Esophagus muscularis mucosa (tissue), 4 donors: ENCODE measurements at regions not wholly inside any gene's neighbourhood (a gene's known extent, or its start where the extent isn't known, plus 50 kb on each side); places are given as distances from the start of the nearest gene placed in this dataset.

Source experiments
- DNase-seq: peaks from one replicate; pipeline ENCODE4 v3.0.0-alpha.2; 2017; ENCODE audit errors: extremely low spot score
- H3K27ac ChIP-seq, 4 donors: fragments of 200-600 bp; sonication (generic); replicated peaks in 1 of 4; 1 replicate in 3 of 4; 2 replicates in 1 of 4; pipeline ENCODE4 v1.5.1; 2016 to 2019; ENCODE audit warnings: mild to moderate bottlenecking in 1 of 4
- H3K27me3 ChIP-seq, 4 donors: fragments of 200-600 bp; sonication (generic); one replicate each; pipeline versions ENCODE4 v1.5.1 to v1.6.0; 2016 to 2019
- H3K36me3 ChIP-seq, 4 donors: fragments of 200-600 bp; sonication (generic); one replicate each; pipeline ENCODE4 v1.5.1; 2016 to 2019
- H3K4me1 ChIP-seq, 4 donors: fragments of 200-600 bp; sonication (generic); one replicate each; pipeline ENCODE4 v1.5.1; 2016 to 2019
- H3K4me3 ChIP-seq, 4 donors: fragments of 200-600 bp; sonication (generic); 1 replicate in 2 of 4; 2 replicates in 2 of 4; pipeline ENCODE4 v1.5.1; 2016 to 2019; ENCODE audit warnings: mild to moderate bottlenecking in 4 of 4, moderate library complexity in 1 of 4
- H3K9me3 ChIP-seq, 4 donors: fragments of 200-600 bp; sonication (generic); 1 replicate in 3 of 4; 2 replicates in 1 of 4; pipeline ENCODE4 v1.5.1; 2016 to 2019
- EP300 ChIP-seq: sonication (generic); formaldehyde crosslinking; IDR thresholded peaks from one replicate; pipeline ENCODE4 v1.6.1; 2017; ENCODE audit warnings: antibody characterized with exemption
- POLR2A ChIP-seq: fragments of 450-650 bp; IDR thresholded peaks from one replicate; pipeline ENCODE4 v1.6.1; 2017; ENCODE audit warnings: antibody characterized with exemption, moderate library complexity, mild to moderate bottlenecking, low read depth
- POLR2AphosphoS5 ChIP-seq, 2 donors: sonication (generic); formaldehyde crosslinking; IDR thresholded peaks; one replicate each; pipeline ENCODE4 v1.6.1; 2017; ENCODE audit warnings: antibody characterized with exemption in 2 of 2
- WGBS: methylation state at CpG from one replicate; pipeline ENCODE4 v1.1.5; 2018; 5-methylcytosine and 5-hydroxymethylcytosine counted together
- intact Hi-C: fragments of 100-400 bp; cut with DNase I; formaldehyde crosslinking; loops from one replicate; pipeline ENCODE4 v1.15.1; 2023
- TF ChIP-seq, protein P1 (sequence below), 3 experiments: fragments of 200-600 bp in 2 of 3; fragments of 450-650 bp in 1 of 3; sonication (generic) in 2 of 3; IDR thresholded peaks; one replicate each; pipeline ENCODE4 v1.5.1; 2017 to 2019; ENCODE audit warnings: antibody characterized with exemption in 3 of 3, mild to moderate bottlenecking in 2 of 3, moderate library complexity in 1 of 3

DNA sequence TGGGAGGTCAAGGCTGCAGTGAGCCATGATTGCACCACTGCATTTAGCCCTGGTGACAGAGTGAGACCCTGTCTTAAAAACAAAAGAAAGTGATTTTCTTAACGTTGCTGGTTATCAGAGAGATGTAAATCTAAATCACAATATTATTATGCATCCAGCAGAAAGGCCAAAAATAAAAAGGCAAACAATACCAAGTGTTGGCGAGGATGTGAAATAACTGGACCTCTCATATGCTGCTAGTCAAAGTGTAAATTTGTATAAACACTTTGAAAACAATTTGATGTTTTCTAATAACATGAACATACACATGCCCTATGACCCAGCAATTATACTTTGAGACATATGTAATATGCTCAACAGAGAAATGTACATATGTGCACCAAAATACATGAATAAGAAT lies 110.7 kb upstream of the CNTLN start:
- TF ChIP-seq POLR2A (no peak), EP300 (no peak), POLR2AphosphoS5 (IDR thresholded peaks at IDR 0.05) (no peak)
- TF ChIP-seq, protein P1, sequence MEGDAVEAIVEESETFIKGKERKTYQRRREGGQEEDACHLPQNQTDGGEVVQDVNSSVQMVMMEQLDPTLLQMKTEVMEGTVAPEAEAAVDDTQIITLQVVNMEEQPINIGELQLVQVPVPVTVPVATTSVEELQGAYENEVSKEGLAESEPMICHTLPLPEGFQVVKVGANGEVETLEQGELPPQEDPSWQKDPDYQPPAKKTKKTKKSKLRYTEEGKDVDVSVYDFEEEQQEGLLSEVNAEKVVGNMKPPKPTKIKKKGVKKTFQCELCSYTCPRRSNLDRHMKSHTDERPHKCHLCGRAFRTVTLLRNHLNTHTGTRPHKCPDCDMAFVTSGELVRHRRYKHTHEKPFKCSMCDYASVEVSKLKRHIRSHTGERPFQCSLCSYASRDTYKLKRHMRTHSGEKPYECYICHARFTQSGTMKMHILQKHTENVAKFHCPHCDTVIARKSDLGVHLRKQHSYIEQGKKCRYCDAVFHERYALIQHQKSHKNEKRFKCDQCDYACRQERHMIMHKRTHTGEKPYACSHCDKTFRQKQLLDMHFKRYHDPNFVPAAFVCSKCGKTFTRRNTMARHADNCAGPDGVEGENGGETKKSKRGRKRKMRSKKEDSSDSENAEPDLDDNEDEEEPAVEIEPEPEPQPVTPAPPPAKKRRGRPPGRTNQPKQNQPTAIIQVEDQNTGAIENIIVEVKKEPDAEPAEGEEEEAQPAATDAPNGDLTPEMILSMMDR (IDR thresholded peaks at IDR 0.05), result no peak
- H3K9me3 ChIP-seq, result peaks cover 0 to 6% (median 0%) of the 10 kb centered on the region in 4 donors
- H3K36me3 ChIP-seq, result no peaks in the 10 kb centered on the region
- DNase-seq, result no peak
- H3K4me3 ChIP-seq, result no peak overlapping the region
- no peak overlapping the region for H3K27ac ChIP-seq
- H3K4me1 ChIP-seq, result peaks cover 0 to 3% (median under 1%) of the 10 kb centered on the region in 4 donors
- WGBS, result 96% methylated on average over 2 of the region's 2 CpGs
- intact Hi-C loops, result loop anchor here (10.0 kb wide), 1 partner anchor 139 kb away; no protein-coding TSS in a partner anchor
- H3K27me3 ChIP-seq, result no peaks in the 10 kb centered on the region

DNA sequence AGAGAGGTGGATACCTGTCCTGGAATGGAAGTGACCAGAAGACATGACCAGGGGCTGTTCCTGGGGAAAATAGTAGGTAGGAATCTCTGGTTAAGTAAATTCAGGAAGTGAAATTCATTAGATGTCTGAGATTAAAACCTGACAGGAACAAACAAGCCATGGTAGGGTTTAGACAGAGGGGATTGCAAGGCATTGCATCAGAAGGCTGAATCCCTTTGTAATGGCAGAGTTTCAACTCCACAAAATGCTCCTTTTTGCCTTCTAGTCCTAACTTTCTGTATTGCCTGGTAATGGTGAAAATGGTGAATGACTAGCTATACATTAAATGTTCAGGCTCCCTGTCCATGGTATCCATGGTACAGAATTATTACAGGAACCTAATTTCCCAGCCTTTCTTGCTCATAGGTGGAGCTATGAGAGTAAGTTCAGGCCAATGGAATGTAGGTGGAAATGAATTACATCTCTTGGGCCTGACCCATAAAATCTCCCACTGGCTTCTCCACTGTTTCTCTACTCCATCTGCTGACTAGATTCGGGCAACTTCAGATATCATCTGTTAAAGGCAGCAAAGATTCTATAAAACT lies 113.4 kb upstream of the CNTLN start:
- Histone ChIP-seq H3K27me3 (no peaks in the 10 kb centered on the region), H3K4me3 (no peak overlapping the region), H3K36me3 (no peaks in the 10 kb centered on the region), H3K9me3 (peaks cover 0 to 6% (median 0%) of the 10 kb centered on the region in 4 donors), H3K27ac (no peak overlapping the region), H3K4me1 (peaks cover 0 to 23% (median 12%) of the 10 kb centered on the region in 4 donors)
- TF ChIP-seq EP300 (no peak), POLR2A (no peak), POLR2AphosphoS5 (IDR thresholded peaks at IDR 0.05) (no peak)
- TF ChIP-seq, protein P1 (IDR thresholded peaks at IDR 0.05), result no peak
- 93% methylated on average over 1 of the region's 1 CpG for WGBS
- intact Hi-C loops, result loop anchor here (10.0 kb wide), 1 partner anchor 137 kb away; no protein-coding TSS in a partner anchor
- DNase-seq, result no peak

DNA sequence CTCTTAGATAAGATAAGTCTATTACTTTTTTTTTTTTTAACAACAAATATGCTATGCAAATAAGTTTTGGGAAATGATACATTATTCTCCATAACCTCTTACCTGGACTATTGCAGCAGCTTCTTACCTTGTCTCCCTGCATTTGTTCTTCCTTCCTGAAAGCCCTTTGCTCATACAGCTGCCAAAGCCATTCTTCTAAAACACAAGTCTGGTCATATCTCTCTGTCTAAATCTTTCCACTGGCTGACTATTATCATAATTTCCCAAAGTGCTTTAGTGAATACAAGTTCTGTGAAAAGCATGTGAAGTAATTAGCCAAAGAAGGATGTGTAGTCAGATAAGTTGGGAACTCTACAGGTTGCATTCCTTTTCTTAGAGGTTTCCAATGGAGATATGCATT lies 115.4 kb upstream of the CNTLN start:
- TF ChIP-seq POLR2A, result no peak
- H3K4me3 ChIP-seq, result no peak overlapping the region
- no peak for DNase-seq
- peaks cover 0 to 6% (median 0%) of the 10 kb centered on the region in 4 donors for H3K9me3 ChIP-seq
- H3K4me1 ChIP-seq, result peaks cover 0 to 23% (median 12%) of the 10 kb centered on the region in 4 donors
- intact Hi-C loops, result no loop called here
- H3K27ac ChIP-seq, result peak overlapping the region in 1 of 4 donors; percentile 70
- H3K36me3 ChIP-seq, result no peaks in the 10 kb centered on the region
- H3K27me3 ChIP-seq, result no peaks in the 10 kb centered on the region

DNA sequence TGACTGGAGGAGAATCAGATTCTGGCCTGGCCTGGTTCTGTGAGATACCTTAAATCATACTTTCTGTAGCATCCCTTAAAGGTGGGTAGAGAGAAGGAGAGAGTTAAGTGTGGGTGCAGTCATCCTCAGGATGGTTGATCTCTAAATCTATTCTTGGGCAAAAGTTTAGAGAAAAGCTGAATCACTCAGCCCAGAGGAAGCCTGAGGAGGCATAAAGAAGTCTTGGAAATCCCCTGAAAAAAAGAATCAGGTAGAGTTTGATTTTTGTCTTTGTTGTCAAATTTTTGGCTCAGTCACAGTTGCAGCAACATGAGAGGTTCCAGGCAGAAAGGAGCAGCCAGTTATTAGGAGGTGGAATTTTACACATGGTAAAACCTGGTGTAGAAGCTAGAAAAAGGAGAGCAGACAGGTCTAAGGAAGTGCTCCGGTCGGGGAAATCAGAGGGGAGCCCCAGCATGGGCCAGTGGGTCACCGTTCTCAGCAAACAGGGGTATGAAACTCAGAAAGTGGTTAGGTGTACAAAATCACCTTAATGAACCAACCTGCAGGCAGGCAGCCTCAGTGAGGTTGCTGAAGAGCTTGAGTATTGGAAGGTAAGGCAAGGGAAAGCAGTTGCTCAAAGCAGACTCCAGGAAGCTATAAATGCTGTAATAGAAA lies 116.2 kb upstream of the CNTLN start:
- intact Hi-C loops, result no loop called here
- Histone ChIP-seq H3K36me3 (no peaks in the 10 kb centered on the region), H3K4me3 (no peak overlapping the region), H3K4me1 (peaks cover 0 to 23% (median 12%) of the 10 kb centered on the region in 4 donors), H3K9me3 (no peaks in the 10 kb centered on the region), H3K27me3 (no peaks in the 10 kb centered on the region), H3K27ac (peak overlapping the region; percentile 60 to 77 (median 72))
- 85% methylated on average over 3 of the region's 3 CpGs for WGBS
- no peak for TF ChIP-seq EP300
- TF ChIP-seq, protein P1 (IDR thresholded peaks at IDR 0.05), result no peak
- TF ChIP-seq POLR2A, result no peak
- no peak for TF ChIP-seq POLR2AphosphoS5 (IDR thresholded peaks at IDR 0.05)
- DNase-seq, result no peak

DNA sequence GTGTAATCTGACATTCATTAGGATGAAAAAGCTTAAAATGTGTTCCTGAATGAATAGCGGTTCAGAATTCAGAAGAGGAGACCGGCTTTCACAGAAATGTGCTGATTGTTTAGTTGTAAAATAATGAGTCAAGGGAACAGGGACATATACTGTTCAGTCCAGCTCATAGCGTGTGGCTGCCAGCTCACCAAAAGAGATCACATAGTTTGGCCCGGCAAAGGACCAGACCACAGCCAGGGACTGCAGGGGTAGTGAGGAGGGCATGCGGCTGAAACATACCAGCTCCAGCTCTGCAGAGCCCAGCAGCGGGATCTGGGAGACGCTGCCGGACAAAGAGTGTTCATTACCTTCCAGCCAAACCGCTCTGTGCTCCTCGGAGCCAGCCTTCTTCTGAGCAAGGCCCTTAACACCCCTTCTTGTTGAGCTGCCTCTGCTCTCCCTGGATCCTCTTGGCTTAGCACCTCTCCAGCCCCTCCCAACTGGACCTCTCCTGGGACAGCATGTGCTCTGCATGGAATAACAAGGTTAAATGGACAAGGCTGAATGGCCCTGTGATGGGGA lies 116.8 kb upstream of the CNTLN start:
- WGBS, result 73% methylated on average over 10 of the region's 10 CpGs

More for the DNA sequence above, 116.8 kb upstream of the CNTLN start:
- peak overlapping the region; percentile 60 to 77 (median 72) for H3K27ac ChIP-seq
- no peak overlapping the region for H3K4me3 ChIP-seq
- intact Hi-C loops, result no loop called here
- no peaks in the 10 kb centered on the region for H3K36me3 ChIP-seq
- DNase-seq, result no peak
- peak; percentile 83 to 84 for TF ChIP-seq POLR2AphosphoS5 (IDR thresholded peaks at IDR 0.05)
- TF ChIP-seq, protein P1 (IDR thresholded peaks at IDR 0.05), result no peak
- H3K27me3 ChIP-seq, result no peaks in the 10 kb centered on the region
- H3K9me3 ChIP-seq, result no peaks in the 10 kb centered on the region
- peaks cover 0 to 23% (median 12%) of the 10 kb centered on the region in 4 donors for H3K4me1 ChIP-seq
